Uterus (tissue), 2 donors: ENCODE measurements at regions not wholly inside any gene's neighbourhood (a gene's known extent, or its start where the extent isn't known, plus 50 kb on each side); places are given as distances from the start of the nearest gene placed in this dataset.

Experiments used
- POLR2A ChIP-seq, 2 donors: fragments of 450-650 bp; IDR thresholded peaks; one replicate each; pipeline ENCODE4 v1.6.1; 2016; ENCODE audit warnings: antibody characterized with exemption in 2 of 2, mild to moderate bottlenecking in 1 of 2, moderate library complexity in 1 of 2
- TF ChIP-seq, protein P1 (sequence below), 4 experiments: fragments of 200-600 bp in 2 of 4; fragments of 450-650 bp in 2 of 4; sonication (generic) in 2 of 4; IDR thresholded peaks; one replicate each; pipeline ENCODE4 v1.5.1; 2016 to 2019; ENCODE audit warnings: antibody characterized with exemption in 4 of 4, mild to moderate bottlenecking in 2 of 4, moderate library complexity in 1 of 4

DNA sequence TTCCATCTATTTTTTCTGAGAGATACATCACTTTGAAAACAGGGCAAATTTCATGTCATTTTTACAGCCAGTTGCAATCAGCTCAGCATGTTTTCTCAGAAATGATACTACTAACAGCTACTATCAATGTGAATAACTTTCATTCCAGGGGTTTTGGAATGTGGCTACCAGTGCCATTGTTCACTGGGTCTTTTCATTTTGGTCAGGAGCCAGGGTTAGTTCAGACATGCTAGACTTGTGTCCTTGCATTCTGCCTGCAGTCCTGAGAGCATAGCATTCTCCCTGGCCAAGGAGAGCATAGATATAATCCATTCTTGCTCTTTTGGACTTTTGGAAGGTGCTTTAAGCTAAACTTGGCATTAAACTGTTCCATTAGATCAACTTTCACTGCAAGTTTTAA is 160.9 kb upstream of the NEBL start:
- TF ChIP-seq, protein P1, sequence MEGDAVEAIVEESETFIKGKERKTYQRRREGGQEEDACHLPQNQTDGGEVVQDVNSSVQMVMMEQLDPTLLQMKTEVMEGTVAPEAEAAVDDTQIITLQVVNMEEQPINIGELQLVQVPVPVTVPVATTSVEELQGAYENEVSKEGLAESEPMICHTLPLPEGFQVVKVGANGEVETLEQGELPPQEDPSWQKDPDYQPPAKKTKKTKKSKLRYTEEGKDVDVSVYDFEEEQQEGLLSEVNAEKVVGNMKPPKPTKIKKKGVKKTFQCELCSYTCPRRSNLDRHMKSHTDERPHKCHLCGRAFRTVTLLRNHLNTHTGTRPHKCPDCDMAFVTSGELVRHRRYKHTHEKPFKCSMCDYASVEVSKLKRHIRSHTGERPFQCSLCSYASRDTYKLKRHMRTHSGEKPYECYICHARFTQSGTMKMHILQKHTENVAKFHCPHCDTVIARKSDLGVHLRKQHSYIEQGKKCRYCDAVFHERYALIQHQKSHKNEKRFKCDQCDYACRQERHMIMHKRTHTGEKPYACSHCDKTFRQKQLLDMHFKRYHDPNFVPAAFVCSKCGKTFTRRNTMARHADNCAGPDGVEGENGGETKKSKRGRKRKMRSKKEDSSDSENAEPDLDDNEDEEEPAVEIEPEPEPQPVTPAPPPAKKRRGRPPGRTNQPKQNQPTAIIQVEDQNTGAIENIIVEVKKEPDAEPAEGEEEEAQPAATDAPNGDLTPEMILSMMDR (IDR thresholded peaks at IDR 0.05): no peak
- no peak for TF ChIP-seq POLR2A (IDR thresholded peaks at IDR 0.05)
